ENCODE measurements at regions not wholly inside any gene's neighbourhood (a gene's known extent, or its start where the extent isn't known, plus 50 kb on each side); places are given as distances from the start of the nearest gene placed in this dataset.

DNA sequence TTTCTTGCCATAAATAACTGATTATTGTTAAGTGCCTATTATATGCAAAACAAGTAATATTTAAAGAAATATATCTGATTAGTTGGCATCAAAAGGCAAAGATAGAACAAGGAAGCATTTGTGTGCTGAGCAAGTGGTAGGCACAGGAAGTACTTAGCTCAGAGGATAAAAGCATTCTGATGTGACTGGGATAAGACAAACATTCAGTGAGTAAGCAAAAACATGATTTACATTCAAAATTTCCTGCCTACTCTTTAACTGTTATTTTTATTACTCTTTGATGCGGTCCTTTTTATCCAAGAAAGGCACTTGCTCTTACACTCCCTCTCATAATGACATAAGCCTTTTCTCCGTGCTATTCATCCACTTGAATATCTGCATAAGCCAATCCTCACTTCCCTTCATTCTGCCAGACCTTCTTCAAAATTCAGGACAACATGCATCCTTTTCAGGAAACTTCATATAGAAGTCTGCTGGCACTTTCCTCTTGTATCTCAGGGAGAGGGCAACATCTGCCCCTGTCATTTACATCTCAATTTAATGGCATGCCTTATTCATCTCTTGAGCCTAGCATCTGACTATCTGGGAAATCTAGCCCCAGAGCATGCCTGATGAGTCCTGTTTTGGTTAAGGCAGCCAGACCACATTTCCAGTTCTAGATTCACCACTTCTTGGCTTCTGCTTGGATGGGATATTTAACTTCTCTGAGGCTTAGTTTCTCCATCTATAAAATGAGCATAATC, 478.2 kb upstream of the ROBO2 start:
- intact Hi-C loops (cut with DNase I; ENCODE audit: low total_unique reads), result no loop called here
- Histone ChIP-seq H3K27me3 (no peaks in the 10 kb centered on the region), H3K9me3 (no peaks in the 10 kb centered on the region), H3K4me1 (no peaks in the 10 kb centered on the region), H3K36me3 (ENCODE audit: low read depth, missing control alignments) (no peaks in the 10 kb centered on the region), H3K27ac (no peak overlapping the region), H3K4me3 (no peak overlapping the region)
- WGBS, 2 donors, result 25 to 29% methylated on average over 2 of the region's 2 CpGs
- TF ChIP-seq, protein P1, sequence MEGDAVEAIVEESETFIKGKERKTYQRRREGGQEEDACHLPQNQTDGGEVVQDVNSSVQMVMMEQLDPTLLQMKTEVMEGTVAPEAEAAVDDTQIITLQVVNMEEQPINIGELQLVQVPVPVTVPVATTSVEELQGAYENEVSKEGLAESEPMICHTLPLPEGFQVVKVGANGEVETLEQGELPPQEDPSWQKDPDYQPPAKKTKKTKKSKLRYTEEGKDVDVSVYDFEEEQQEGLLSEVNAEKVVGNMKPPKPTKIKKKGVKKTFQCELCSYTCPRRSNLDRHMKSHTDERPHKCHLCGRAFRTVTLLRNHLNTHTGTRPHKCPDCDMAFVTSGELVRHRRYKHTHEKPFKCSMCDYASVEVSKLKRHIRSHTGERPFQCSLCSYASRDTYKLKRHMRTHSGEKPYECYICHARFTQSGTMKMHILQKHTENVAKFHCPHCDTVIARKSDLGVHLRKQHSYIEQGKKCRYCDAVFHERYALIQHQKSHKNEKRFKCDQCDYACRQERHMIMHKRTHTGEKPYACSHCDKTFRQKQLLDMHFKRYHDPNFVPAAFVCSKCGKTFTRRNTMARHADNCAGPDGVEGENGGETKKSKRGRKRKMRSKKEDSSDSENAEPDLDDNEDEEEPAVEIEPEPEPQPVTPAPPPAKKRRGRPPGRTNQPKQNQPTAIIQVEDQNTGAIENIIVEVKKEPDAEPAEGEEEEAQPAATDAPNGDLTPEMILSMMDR (IDR thresholded peaks at IDR 0.05), result no peak
- no peak for TF ChIP-seq POLR2A (IDR thresholded peaks at IDR 0.05)
- DNase-seq, result no peak

DNA sequence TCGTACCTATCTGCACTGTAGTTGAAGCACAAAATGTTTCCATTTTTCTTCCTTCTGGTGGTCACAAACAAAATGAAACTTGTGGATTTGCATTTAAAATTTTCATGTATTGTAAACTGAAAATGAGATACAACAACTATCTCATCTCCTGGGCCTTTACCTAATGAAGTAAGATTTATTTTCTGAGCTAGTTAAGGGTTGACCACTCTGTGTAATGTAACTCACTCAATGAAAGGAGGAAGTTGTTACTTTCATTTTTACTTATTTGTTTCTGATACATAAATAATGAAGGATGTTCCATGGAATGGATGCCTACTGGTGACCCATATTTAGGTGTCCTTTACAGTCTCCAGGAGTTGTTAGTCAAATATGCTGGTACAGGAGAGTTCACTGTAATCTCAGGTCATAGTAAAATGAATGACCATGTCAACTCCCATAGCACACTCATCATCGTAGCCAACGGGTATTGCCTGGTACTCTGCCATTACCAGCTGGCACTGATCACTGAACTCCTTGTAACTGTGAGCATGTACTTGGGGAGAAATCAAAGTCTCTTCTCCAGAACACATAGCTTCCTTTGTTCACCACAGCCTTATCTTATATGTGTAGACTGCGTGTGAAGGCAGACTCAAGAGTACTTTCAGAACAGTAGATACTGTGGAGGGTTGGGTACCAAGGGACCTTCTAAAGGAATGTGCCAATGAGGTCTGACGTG, 474.2 kb upstream of the ROBO2 start:
- DNase-seq, result no peak
- 58 to 69% methylated on average over 5 of the region's 5 CpGs for WGBS, 2 donors
- Histone ChIP-seq H3K4me1 (no peaks in the 10 kb centered on the region), H3K9me3 (no peaks in the 10 kb centered on the region), H3K27me3 (no peaks in the 10 kb centered on the region), H3K4me3 (no peak overlapping the region), H3K27ac (no peak overlapping the region), H3K36me3 (ENCODE audit: low read depth, missing control alignments) (no peaks in the 10 kb centered on the region)
- intact Hi-C loops (cut with DNase I; ENCODE audit: low total_unique reads), result no loop called here
- TF ChIP-seq POLR2A (IDR thresholded peaks at IDR 0.05), result no peak
- TF ChIP-seq, protein P1 (IDR thresholded peaks at IDR 0.05), result no peak

GRCh38 chr3:76566211-76566534, 473.7 kb upstream of the ROBO2 start:
- Histone ChIP-seq H3K27me3 (no peaks in the 10 kb centered on the region), H3K4me1 (no peaks in the 10 kb centered on the region), H3K9me3 (no peaks in the 10 kb centered on the region), H3K36me3 (ENCODE audit: low read depth, missing control alignments) (no peaks in the 10 kb centered on the region), H3K4me3 (no peak overlapping the region), H3K27ac (no peak overlapping the region)
- WGBS, 2 donors, result 85 to 94% methylated on average over 2 of the region's 2 CpGs
- intact Hi-C loops (cut with DNase I; ENCODE audit: low total_unique reads), result no loop called here
- TF ChIP-seq, protein P1 (IDR thresholded peaks at IDR 0.05), result no peak
- no peak for DNase-seq

DNA sequence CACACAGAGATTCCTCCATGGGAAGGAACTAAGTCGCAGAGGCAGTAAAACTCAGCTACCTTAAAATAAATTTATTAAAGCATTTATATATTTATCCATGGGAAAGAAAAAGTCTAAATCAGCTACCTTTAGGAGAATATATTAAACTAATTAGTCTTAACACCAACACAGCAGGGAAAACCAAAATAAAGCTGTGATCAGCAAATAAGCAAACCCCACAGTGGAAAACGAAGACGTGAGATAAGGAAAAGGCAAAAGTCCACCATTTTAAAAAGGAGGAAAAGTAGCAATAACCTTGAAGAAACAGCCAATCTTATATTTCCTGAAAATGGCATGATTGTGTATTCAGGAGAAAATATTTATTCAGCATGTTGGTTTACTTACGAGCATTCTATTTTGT, 473.0 kb upstream of the ROBO2 start:
- Histone ChIP-seq H3K4me3 (no peak overlapping the region), H3K27me3 (no peaks in the 10 kb centered on the region), H3K9me3 (no peaks in the 10 kb centered on the region), H3K4me1 (no peaks in the 10 kb centered on the region), H3K27ac (no peak overlapping the region), H3K36me3 (ENCODE audit: low read depth, missing control alignments) (no peaks in the 10 kb centered on the region)
- intact Hi-C loops (cut with DNase I; ENCODE audit: low total_unique reads), result no loop called here
- TF ChIP-seq, protein P1 (IDR thresholded peaks at IDR 0.05), result no peak
- no peak for TF ChIP-seq POLR2A (IDR thresholded peaks at IDR 0.05)
- WGBS, 2 donors, result 82 to 85% methylated on average over 4 of the region's 4 CpGs
- DNase-seq, result no peak

Measured in testis (tissue), 2 donors.